ENCODE measurements at regions not wholly inside any gene's neighbourhood (a gene's known extent, or its start where the extent isn't known, plus 50 kb on each side); places are given as distances from the start of the nearest gene placed in this dataset.

DNA sequence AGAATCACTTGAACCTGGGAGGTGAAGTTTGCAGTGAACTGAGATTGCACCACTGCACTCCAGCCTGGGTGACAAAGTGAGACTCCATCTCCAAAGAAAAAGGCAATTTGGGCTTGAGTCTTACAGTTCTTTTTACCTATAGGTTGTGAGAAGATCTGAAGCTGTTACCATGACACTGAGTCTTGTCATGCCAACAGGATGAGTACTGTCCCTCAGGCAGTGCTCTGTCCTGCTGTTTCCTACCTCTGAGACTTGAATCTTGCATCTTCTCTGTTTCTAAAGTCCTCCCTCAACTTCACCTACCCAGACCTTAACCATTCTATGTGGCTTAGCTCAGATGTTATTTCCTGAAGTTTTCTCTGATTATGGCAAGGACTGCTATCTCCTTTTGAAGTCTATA is 400.8 kb upstream of the PRICKLE1 start:
- intact Hi-C loops (cut with micrococcal nuclease), result no loop called here
- Histone ChIP-seq H3K27ac (ENCODE audit: low read depth, low read length) (no peak overlapping the region), H3K27me3 (ENCODE audit: insufficient read depth, low read length) (no peaks in the 10 kb centered on the region), H3K36me3 (ENCODE audit: insufficient read depth, low read length) (no peaks in the 10 kb centered on the region), H3K4me3 (ENCODE audit: low read length in 2 of 2) (no peak overlapping the region), H3K4me1 (ENCODE audit: insufficient read depth, low read length) (no peaks in the 10 kb centered on the region), H3K9me3 (ENCODE audit: control insufficient read depth in 1 of 2, low read length in 2 of 2) (no peaks in the 10 kb centered on the region)
- Mint-ChIP-seq H3K4me3 (no peak overlapping the region), H3K9me3 (peaks cover 0 to 8% (median 3%) of the 10 kb centered on the region in 8 donors), H3K27ac (no peak overlapping the region), H3K36me3 (no peaks in the 10 kb centered on the region), H3K27me3 (no peaks in the 10 kb centered on the region), H3K4me1 (no peaks in the 10 kb centered on the region)
- CTCF ChIA-PET (ENCODE audit: partially characterized antibody), result no interaction called here
- no peak for DNase-seq
- POLR2A ChIA-PET (ENCODE audit: partially characterized antibody), result no interaction called here

DNA sequence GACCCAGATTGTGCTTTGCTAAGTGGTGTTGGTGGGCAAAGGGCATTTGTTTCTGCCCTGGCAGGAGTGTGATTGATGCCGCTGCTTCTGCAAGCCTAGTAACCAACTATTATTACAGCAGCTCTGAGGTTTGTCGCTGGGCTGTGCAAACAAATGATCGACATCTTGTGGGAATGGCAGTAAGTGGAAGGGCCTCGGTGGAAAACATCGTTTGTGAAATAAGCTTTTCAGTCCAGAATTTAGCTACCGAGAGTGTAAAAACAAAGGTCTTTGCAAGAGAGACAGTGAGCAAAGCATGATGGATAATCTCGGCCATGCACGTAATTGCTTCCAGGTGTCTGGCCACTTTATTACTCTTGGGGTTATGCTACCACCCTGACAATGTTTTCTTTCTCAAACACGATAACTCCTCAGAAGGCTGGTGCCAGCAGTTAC is 397.7 kb upstream of the PRICKLE1 start:
- Histone ChIP-seq H3K27ac (ENCODE audit: low read depth, low read length) (no peak overlapping the region), H3K9me3 (ENCODE audit: control insufficient read depth in 1 of 2, low read length in 2 of 2) (no peaks in the 10 kb centered on the region), H3K36me3 (ENCODE audit: insufficient read depth, low read length) (no peaks in the 10 kb centered on the region), H3K4me1 (ENCODE audit: insufficient read depth, low read length) (no peaks in the 10 kb centered on the region), H3K27me3 (ENCODE audit: insufficient read depth, low read length) (no peaks in the 10 kb centered on the region), H3K4me3 (ENCODE audit: low read length in 2 of 2) (no peak overlapping the region)
- DNase-seq, result no peak
- ChIA-PET CTCF (ENCODE audit: partially characterized antibody) (no interaction called here), POLR2A (ENCODE audit: partially characterized antibody) (no interaction called here)
- peaks cover 0 to 4% (median 3%) of the 10 kb centered on the region in 8 donors for H3K9me3 Mint-ChIP-seq
- no peak overlapping the region for H3K27ac Mint-ChIP-seq
- no peaks in the 10 kb centered on the region for H3K36me3 Mint-ChIP-seq
- H3K4me1 Mint-ChIP-seq, result no peaks in the 10 kb centered on the region
- H3K4me3 Mint-ChIP-seq, result no peak overlapping the region
- intact Hi-C loops (cut with micrococcal nuclease), result no loop called here
- no peaks in the 10 kb centered on the region for H3K27me3 Mint-ChIP-seq

DNA sequence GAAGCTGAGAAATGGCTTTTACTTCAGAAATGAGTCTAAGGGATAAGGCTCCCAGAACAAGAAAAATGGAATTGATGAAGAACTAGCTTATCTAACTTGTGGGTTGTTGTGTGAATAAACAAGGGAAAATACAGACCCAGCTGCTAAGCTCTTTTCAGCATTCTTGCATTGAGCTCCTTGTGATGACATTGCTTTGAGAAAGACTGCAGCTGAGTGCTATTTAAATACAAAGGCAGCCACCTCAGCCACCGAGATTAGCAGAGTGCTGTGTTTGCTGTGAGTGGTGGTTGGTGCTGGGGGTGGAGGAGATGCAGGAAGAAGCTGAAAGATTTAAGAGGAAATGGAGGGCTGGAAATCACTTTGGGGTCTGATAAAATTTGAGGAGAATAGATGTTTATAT is 396.0 kb upstream of the PRICKLE1 start:
- POLR2A ChIA-PET (ENCODE audit: partially characterized antibody), result no interaction called here

DNA sequence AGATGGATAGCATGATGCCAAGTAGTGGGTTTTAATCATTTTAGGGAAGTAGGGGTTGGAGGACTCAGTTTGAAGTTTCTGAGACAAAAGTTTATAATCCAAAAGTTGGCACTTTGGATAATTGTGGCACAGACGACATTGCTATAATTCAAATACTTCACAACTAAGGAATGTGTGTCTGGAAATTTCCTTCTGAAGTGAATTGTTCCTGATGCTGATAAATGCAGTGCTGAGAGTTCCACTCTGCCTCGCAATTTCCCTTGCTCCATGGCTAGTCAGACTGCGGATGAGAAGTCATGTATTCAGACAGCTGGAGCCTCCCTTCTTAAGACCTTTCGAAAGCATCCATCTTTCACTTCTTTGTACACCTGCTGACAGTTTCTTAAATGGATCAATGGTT is 393.3 kb upstream of the PRICKLE1 start:
- ChIA-PET CTCF (ENCODE audit: partially characterized antibody) (no interaction called here), POLR2A (ENCODE audit: partially characterized antibody) (no interaction called here)
- no peak overlapping the region for H3K4me3 ChIP-seq (ENCODE audit: low read length in 2 of 2)
- no peaks in the 10 kb centered on the region for H3K9me3 ChIP-seq (ENCODE audit: control insufficient read depth in 1 of 2, low read length in 2 of 2)
- H3K27ac ChIP-seq (ENCODE audit: low read depth, low read length), result no peak overlapping the region
- DNase-seq, result no peak
- intact Hi-C loops (cut with micrococcal nuclease), result no loop called here
- H3K9me3 Mint-ChIP-seq, result peaks cover 0 to 5% (median 2%) of the 10 kb centered on the region in 8 donors
- no peaks in the 10 kb centered on the region for H3K36me3 ChIP-seq (ENCODE audit: insufficient read depth, low read length)
- no peaks in the 10 kb centered on the region for H3K36me3 Mint-ChIP-seq
- no peak overlapping the region for H3K27ac Mint-ChIP-seq
- no peaks in the 10 kb centered on the region for H3K4me1 ChIP-seq (ENCODE audit: insufficient read depth, low read length)
- H3K27me3 ChIP-seq (ENCODE audit: insufficient read depth, low read length), result no peaks in the 10 kb centered on the region
- H3K4me3 Mint-ChIP-seq, result no peak overlapping the region
- no peaks in the 10 kb centered on the region for H3K27me3 Mint-ChIP-seq
- no peaks in the 10 kb centered on the region for H3K4me1 Mint-ChIP-seq

More for the DNA sequence above, 396.0 kb upstream of the PRICKLE1 start:
- no peaks in the 10 kb centered on the region for H3K9me3 ChIP-seq (ENCODE audit: control insufficient read depth in 1 of 2, low read length in 2 of 2)
- H3K36me3 ChIP-seq (ENCODE audit: insufficient read depth, low read length), result no peaks in the 10 kb centered on the region
- no peaks in the 10 kb centered on the region for H3K27me3 Mint-ChIP-seq
- H3K4me1 ChIP-seq (ENCODE audit: insufficient read depth, low read length), result no peaks in the 10 kb centered on the region
- no peaks in the 10 kb centered on the region for H3K36me3 Mint-ChIP-seq
- DNase-seq, result no peak
- no peak overlapping the region for H3K27ac ChIP-seq (ENCODE audit: low read depth, low read length)
- no peak overlapping the region for H3K4me3 Mint-ChIP-seq
- no peaks in the 10 kb centered on the region for H3K27me3 ChIP-seq (ENCODE audit: insufficient read depth, low read length)
- peak overlapping the region in 1 of 7 donors; percentile 61 for H3K27ac Mint-ChIP-seq
- CTCF ChIA-PET (ENCODE audit: partially characterized antibody), result no interaction called here
- H3K9me3 Mint-ChIP-seq, result peaks cover 0 to 4% (median 1%) of the 10 kb centered on the region in 8 donors
- intact Hi-C loops (cut with micrococcal nuclease), result no loop called here
- H3K4me3 ChIP-seq (ENCODE audit: low read length in 2 of 2), result no peak overlapping the region
- no peaks in the 10 kb centered on the region for H3K4me1 Mint-ChIP-seq

GRCh38 chr12:42981379-42981778 is 391.8 kb upstream of the PRICKLE1 start:
- no peak for DNase-seq
- no peaks in the 10 kb centered on the region for H3K27me3 Mint-ChIP-seq
- POLR2A ChIA-PET (ENCODE audit: partially characterized antibody), result no interaction called here
- no peaks in the 10 kb centered on the region for H3K4me1 ChIP-seq (ENCODE audit: insufficient read depth, low read length)
- H3K27ac Mint-ChIP-seq, result no peak overlapping the region
- H3K27ac ChIP-seq (ENCODE audit: low read depth, low read length), result no peak overlapping the region
- H3K9me3 Mint-ChIP-seq, result peaks cover 0 to 8% (median 0%) of the 10 kb centered on the region in 8 donors
- H3K9me3 ChIP-seq (ENCODE audit: control insufficient read depth in 1 of 2, low read length in 2 of 2), result no peaks in the 10 kb centered on the region
- no peak overlapping the region for H3K4me3 Mint-ChIP-seq
- intact Hi-C loops (cut with micrococcal nuclease), result no loop called here
- no peaks in the 10 kb centered on the region for H3K27me3 ChIP-seq (ENCODE audit: insufficient read depth, low read length)
- H3K36me3 ChIP-seq (ENCODE audit: insufficient read depth, low read length), result no peaks in the 10 kb centered on the region
- no peaks in the 10 kb centered on the region for H3K4me1 Mint-ChIP-seq
- H3K4me3 ChIP-seq (ENCODE audit: low read length in 2 of 2), result no peak overlapping the region
- CTCF ChIA-PET (ENCODE audit: partially characterized antibody), result no interaction called here
- no peaks in the 10 kb centered on the region for H3K36me3 Mint-ChIP-seq

DNA sequence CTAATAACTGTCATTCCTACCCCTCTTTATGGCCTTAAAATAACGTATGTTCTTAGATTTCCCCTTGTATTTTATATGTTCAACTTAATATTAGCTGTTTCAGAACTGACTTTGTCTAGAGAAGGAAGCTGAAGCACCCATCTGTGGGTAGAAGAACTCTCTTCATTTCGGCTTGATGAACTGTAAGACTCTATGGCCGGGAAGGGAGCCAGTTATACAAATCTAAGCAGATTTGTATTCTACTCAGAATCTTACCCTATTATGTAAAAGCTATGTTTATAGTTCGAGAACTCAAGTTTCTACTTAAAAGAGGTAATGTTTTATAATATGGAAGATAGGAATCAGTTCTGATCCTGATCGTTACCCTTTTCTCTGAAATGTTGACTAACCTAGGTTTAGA is 390.9 kb upstream of the PRICKLE1 start:
- Histone ChIP-seq H3K4me3 (ENCODE audit: low read length in 2 of 2) (no peak overlapping the region), H3K27me3 (ENCODE audit: insufficient read depth, low read length) (no peaks in the 10 kb centered on the region), H3K27ac (ENCODE audit: low read depth, low read length) (no peak overlapping the region), H3K4me1 (ENCODE audit: insufficient read depth, low read length) (no peaks in the 10 kb centered on the region), H3K9me3 (ENCODE audit: control insufficient read depth in 1 of 2, low read length in 2 of 2) (no peaks in the 10 kb centered on the region), H3K36me3 (ENCODE audit: insufficient read depth, low read length) (no peaks in the 10 kb centered on the region)
- H3K9me3 Mint-ChIP-seq, result peaks cover 0 to 8% (median 1%) of the 10 kb centered on the region in 8 donors
- no peaks in the 10 kb centered on the region for H3K4me1 Mint-ChIP-seq
- DNase-seq, result no peak
- ChIA-PET CTCF (ENCODE audit: partially characterized antibody) (no interaction called here), POLR2A (ENCODE audit: partially characterized antibody) (no interaction called here)
- H3K27me3 Mint-ChIP-seq, result no peaks in the 10 kb centered on the region
- intact Hi-C loops (cut with micrococcal nuclease), result no loop called here
- no peak overlapping the region for H3K4me3 Mint-ChIP-seq
- no peak overlapping the region for H3K27ac Mint-ChIP-seq
- no peaks in the 10 kb centered on the region for H3K36me3 Mint-ChIP-seq

DNA sequence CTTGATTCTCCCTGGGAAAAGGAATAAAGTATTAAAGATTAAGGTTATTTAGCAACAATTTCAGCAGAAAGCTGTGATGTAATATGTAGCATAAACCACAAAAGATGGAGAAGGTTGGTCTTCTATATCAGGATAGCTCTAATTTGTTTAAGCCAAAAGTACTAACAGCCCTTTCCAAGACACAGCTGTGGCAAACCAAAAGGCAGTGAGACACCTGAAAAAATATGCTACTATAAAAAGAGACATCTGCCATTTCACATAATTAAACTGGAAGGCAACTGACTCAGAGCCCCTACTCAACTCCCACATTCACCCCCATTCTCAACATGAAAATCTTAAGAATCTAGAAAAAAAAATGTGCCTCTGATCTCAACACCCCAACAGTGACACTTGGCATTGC is 390.2 kb upstream of the PRICKLE1 start:
- no peaks in the 10 kb centered on the region for H3K27me3 ChIP-seq (ENCODE audit: insufficient read depth, low read length)
- Mint-ChIP-seq H3K4me3 (no peak overlapping the region), H3K4me1 (no peaks in the 10 kb centered on the region), H3K27me3 (no peaks in the 10 kb centered on the region), H3K36me3 (no peaks in the 10 kb centered on the region), H3K27ac (no peak overlapping the region), H3K9me3 (peaks cover 0 to 8% (median 3%) of the 10 kb centered on the region in 8 donors)
- ChIA-PET POLR2A (ENCODE audit: partially characterized antibody) (no interaction called here), CTCF (ENCODE audit: partially characterized antibody) (no interaction called here)
- no peaks in the 10 kb centered on the region for H3K4me1 ChIP-seq (ENCODE audit: insufficient read depth, low read length)
- H3K27ac ChIP-seq (ENCODE audit: low read depth, low read length), result no peak overlapping the region
- no peak for DNase-seq
- no peaks in the 10 kb centered on the region for H3K36me3 ChIP-seq (ENCODE audit: insufficient read depth, low read length)
- no peaks in the 10 kb centered on the region for H3K9me3 ChIP-seq (ENCODE audit: control insufficient read depth in 1 of 2, low read length in 2 of 2)
- intact Hi-C loops (cut with micrococcal nuclease), result no loop called here
- no peak overlapping the region for H3K4me3 ChIP-seq (ENCODE audit: low read length in 2 of 2)

DNA sequence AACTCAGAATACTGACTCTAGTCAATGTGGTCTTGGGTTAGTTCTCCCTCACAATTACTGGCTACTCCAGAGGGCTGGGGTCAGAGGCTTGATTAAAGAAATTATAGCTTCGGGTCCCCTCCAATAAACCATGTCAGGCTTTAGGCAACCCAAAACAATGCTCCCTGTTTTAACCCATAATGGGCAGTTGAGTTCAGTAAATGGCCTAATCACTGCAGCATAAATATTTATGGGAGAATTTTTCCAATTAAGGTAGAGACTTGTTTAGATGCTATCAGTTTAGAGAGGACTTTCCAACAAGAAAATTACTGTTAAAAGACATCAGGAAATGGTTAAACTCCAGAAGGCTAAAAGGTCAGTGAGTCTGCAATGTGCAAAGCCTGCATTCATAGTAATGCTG is 389.2 kb upstream of the PRICKLE1 start:
- no peaks in the 10 kb centered on the region for H3K9me3 ChIP-seq (ENCODE audit: control insufficient read depth in 1 of 2, low read length in 2 of 2)
- no peak overlapping the region for H3K4me3 Mint-ChIP-seq

More for the DNA sequence above, 389.2 kb upstream of the PRICKLE1 start:
- DNase-seq, result no peak
- peaks cover 0 to 8% (median 3%) of the 10 kb centered on the region in 8 donors for H3K9me3 Mint-ChIP-seq
- H3K4me1 ChIP-seq (ENCODE audit: insufficient read depth, low read length), result no peaks in the 10 kb centered on the region
- H3K36me3 Mint-ChIP-seq, result no peaks in the 10 kb centered on the region
- no peaks in the 10 kb centered on the region for H3K27me3 ChIP-seq (ENCODE audit: insufficient read depth, low read length)
- H3K27me3 Mint-ChIP-seq, result no peaks in the 10 kb centered on the region
- CTCF ChIA-PET (ENCODE audit: partially characterized antibody), result no interaction called here
- H3K27ac ChIP-seq (ENCODE audit: low read depth, low read length), result no peak overlapping the region
- no peak overlapping the region for H3K27ac Mint-ChIP-seq
- no peaks in the 10 kb centered on the region for H3K4me1 Mint-ChIP-seq
- H3K4me3 ChIP-seq (ENCODE audit: low read length in 2 of 2), result no peak overlapping the region
- H3K36me3 ChIP-seq (ENCODE audit: insufficient read depth, low read length), result no peaks in the 10 kb centered on the region
- intact Hi-C loops (cut with micrococcal nuclease), result no loop called here
- POLR2A ChIA-PET (ENCODE audit: partially characterized antibody), result no interaction called here

Data from CD4-positive, alpha-beta memory T cell (primary cell).